GM23338 (cell line): ENCODE measurements at regions not wholly inside any gene's neighbourhood (a gene's known extent, or its start where the extent isn't known, plus 50 kb on each side); places are given as distances from the start of the nearest gene placed in this dataset.

Experiments used
- ATAC-seq: fragments of 200-7000 bp; cut with Tn5 transposase; 3 replicates; pipeline ENCODE4 v1.9.1; 2020
- DNase-seq: peaks from one replicate; pipeline ENCODE4 v3.0.0-alpha.2; 2015; ENCODE audit warnings: low spot score
- H2AFZ ChIP-seq: fragments of 200-600 bp; sonication (generic); 2 replicates; pipeline ENCODE4 v1.8.0; 2016; ENCODE audit warnings: antibody characterized with exemption, mild to moderate bottlenecking, moderate library complexity
- H3F3A ChIP-seq: fragments of 200-600 bp; sonication (generic); replicated peaks from 2 replicates; pipeline ENCODE4 v1.8.0; 2017; ENCODE audit warnings: antibody characterized with exemption, mixed run types, low read depth
- H3K27ac ChIP-seq: fragments of 200-600 bp; sonication (generic); 2 replicates; pipeline ENCODE4 v1.6.1; 2016; ENCODE audit warnings: low read depth
- H3K27me3 ChIP-seq: fragments of 200-600 bp; sonication (generic); 2 replicates; pipeline ENCODE4 v1.8.0; 2016; ENCODE audit warnings: mild to moderate bottlenecking, mixed run types, moderate library complexity; ENCODE audit not compliant: insufficient read depth
- H3K36me3 ChIP-seq: fragments of 200-600 bp; sonication (generic); 2 replicates; pipeline ENCODE4 v1.8.0; 2016; ENCODE audit warnings: mild to moderate bottlenecking; ENCODE audit not compliant: insufficient read depth
- H3K4me1 ChIP-seq: fragments of 200-600 bp; sonication (generic); 2 replicates; pipeline ENCODE4 v1.8.0; 2016; ENCODE audit warnings: mild to moderate bottlenecking, moderate library complexity; ENCODE audit not compliant: insufficient read depth
- H3K4me2 ChIP-seq: fragments of 200-600 bp; sonication (generic); 2 replicates; pipeline ENCODE4 v1.7.1; 2017; ENCODE audit warnings: mixed run types
- H3K4me3 ChIP-seq: fragments of 200-600 bp; sonication (generic); 2 replicates; pipeline ENCODE4 v1.6.1; 2016; ENCODE audit warnings: mixed run types
- H3K79me2 ChIP-seq: fragments of 200-600 bp; sonication (generic); replicated peaks from 2 replicates; pipeline ENCODE4 v1.8.0; 2017; ENCODE audit warnings: mild to moderate bottlenecking; ENCODE audit not compliant: insufficient read depth
- H3K9me2 ChIP-seq: fragments of 200-600 bp; sonication (generic); 2 replicates; pipeline ENCODE4 v1.8.0; 2017; ENCODE audit not compliant: insufficient read depth
- H4K20me1 ChIP-seq: fragments of 200-600 bp; sonication (generic); replicated peaks from 2 replicates; pipeline ENCODE4 v1.8.0; 2017; ENCODE audit warnings: mild to moderate bottlenecking; ENCODE audit not compliant: insufficient read depth
- H3K27ac Mint-ChIP-seq: 2 replicates; pipeline ENCODE4 v1.8.0; 2020; ENCODE audit warnings: inconsistent platforms, mild to moderate bottlenecking, moderate library complexity, mixed read lengths
- H3K27me3 Mint-ChIP-seq: 3 replicates; pipeline ENCODE4 v1.8.0; 2022; ENCODE audit warnings: low read depth, mild to moderate bottlenecking, moderate library complexity, mixed read lengths, inconsistent platforms; ENCODE audit not compliant: insufficient read depth, poor library complexity
- H3K36me3 Mint-ChIP-seq: 3 replicates; pipeline ENCODE4 v1.8.0; 2021; ENCODE audit warnings: low read depth, mild to moderate bottlenecking, inconsistent platforms, moderate library complexity, mixed read lengths
- H3K4me1 Mint-ChIP-seq: 3 replicates; pipeline ENCODE4 v1.8.0; 2020; ENCODE audit warnings: mild to moderate bottlenecking, inconsistent platforms, mixed read lengths
- H3K4me3 Mint-ChIP-seq: 3 replicates; pipeline ENCODE4 v1.8.0; 2021; ENCODE audit warnings: moderate library complexity, mild to moderate bottlenecking, inconsistent platforms, mixed read lengths
- H3K9me3 Mint-ChIP-seq: 3 replicates; pipeline ENCODE4 v1.8.0; 2020; ENCODE audit warnings: moderate library complexity, mild to moderate bottlenecking, inconsistent platforms, mixed read lengths
- CREB1 ChIP-seq: fragments of 250-450 bp; sonication (Bioruptor Pico); IDR thresholded peaks from 2 replicates; pipeline ENCODE4 v1.5.0; 2020; ENCODE audit warnings: low read depth, mild to moderate bottlenecking, moderate library complexity
- CTCF ChIP-seq, 2 experiments: fragments of 200-600 bp in 1 of 2; sonication (generic) in 1 of 2; conservative IDR thresholded peaks; 2 replicates each; pipeline versions ENCODE4 v1.5.1 to v1.6.1; 2016 to 2017; ENCODE audit warnings: antibody characterized with exemption in 2 of 2, low read depth in 2 of 2, mild to moderate bottlenecking in 2 of 2, moderate library complexity in 1 of 2
- EZH2 ChIP-seq: fragments of 200-600 bp; sonication (generic); IDR thresholded peaks from one replicate; pipeline ENCODE4 v1.8.0; 2017; ENCODE audit warnings: antibody characterized with exemption, mild to moderate bottlenecking, low read depth; ENCODE audit not compliant: unreplicated experiment
- EZH2phosphoT487 ChIP-seq: fragments of 200-600 bp; sonication (generic); IDR thresholded peaks from one replicate; pipeline ENCODE4 v1.8.1; 2018; ENCODE audit warnings: antibody characterized with exemption; ENCODE audit not compliant: unreplicated experiment
- JUNB ChIP-seq: IDR thresholded peaks from one replicate; pipeline ENCODE4 v1.6.1; 2016; ENCODE audit warnings: antibody characterized with exemption; ENCODE audit not compliant: unreplicated experiment
- NANOG ChIP-seq: IDR thresholded peaks from 2 replicates; pipeline ENCODE4 v1.6.1; 2016; ENCODE audit warnings: antibody characterized with exemption, borderline replicate concordance
- POLR2AphosphoS5 ChIP-seq: IDR thresholded peaks from 2 replicates; pipeline ENCODE4 v1.6.1; 2016; ENCODE audit warnings: antibody characterized with exemption, low read depth
- STAT1 ChIP-seq: IDR thresholded peaks from one replicate; pipeline ENCODE4 v1.6.1; 2016; ENCODE audit warnings: antibody characterized with exemption; ENCODE audit not compliant: unreplicated experiment
- ZNF114 ChIP-seq: fragments of 250-450 bp; sonication (Bioruptor Pico); IDR thresholded peaks from 2 replicates; pipeline ENCODE4 v1.5.0; 2020; ENCODE audit warnings: mild to moderate bottlenecking, moderate library complexity
- ZNF331 ChIP-seq: fragments of 250-450 bp; sonication (Bioruptor Pico); IDR thresholded peaks from 2 replicates; pipeline ENCODE4 v1.5.0; 2020; ENCODE audit warnings: low read depth, mild to moderate bottlenecking, moderate library complexity
- ZNF462 ChIP-seq: fragments of 250-450 bp; sonication (Bioruptor Pico); IDR thresholded peaks from 2 replicates; pipeline ENCODE4 v1.5.0; 2020; ENCODE audit warnings: mild to moderate bottlenecking, moderate library complexity
- TF ChIP-seq, protein P1 (sequence below): IDR thresholded peaks from one replicate; pipeline ENCODE4 v1.6.1; 2018; ENCODE audit warnings: antibody characterized with exemption; ENCODE audit not compliant: unreplicated experiment
- TF ChIP-seq, protein P2 (sequence below): IDR thresholded peaks from 2 replicates; pipeline ENCODE4 v1.6.1; 2016; ENCODE audit warnings: antibody characterized with exemption

DNA sequence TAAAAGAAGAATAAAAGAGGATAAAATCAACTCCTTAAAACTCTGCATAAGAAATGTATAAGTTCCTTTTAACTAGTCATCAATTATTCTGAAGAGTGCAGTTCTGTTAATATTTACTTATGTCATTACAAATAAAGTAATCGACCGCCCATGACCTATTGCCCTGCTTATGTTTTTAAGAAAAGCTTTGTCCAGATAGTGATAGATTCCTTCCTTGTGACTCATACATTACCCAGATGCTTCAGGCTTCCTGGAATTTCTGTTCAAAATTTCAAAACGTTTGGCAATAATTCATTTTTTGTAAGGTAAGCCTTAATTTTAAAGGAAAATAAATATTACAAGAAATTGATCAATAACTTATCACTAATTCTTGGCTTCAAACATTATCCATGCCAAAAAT, 918.2 kb upstream of the ADGRL2 start:
- H3K4me1 ChIP-seq = no peaks in the 10 kb centered on the region
- no peak overlapping the region for H3K4me2 ChIP-seq
- H3K4me1 Mint-ChIP-seq = no peaks in the 10 kb centered on the region
- no peak for ATAC-seq
- no peaks in the 10 kb centered on the region for H3K79me2 ChIP-seq
- no peak overlapping the region for H3K4me3 ChIP-seq
- H3K27ac ChIP-seq = no peak overlapping the region
- H3K9me3 Mint-ChIP-seq = no peaks in the 10 kb centered on the region
- TF ChIP-seq, protein P1, sequence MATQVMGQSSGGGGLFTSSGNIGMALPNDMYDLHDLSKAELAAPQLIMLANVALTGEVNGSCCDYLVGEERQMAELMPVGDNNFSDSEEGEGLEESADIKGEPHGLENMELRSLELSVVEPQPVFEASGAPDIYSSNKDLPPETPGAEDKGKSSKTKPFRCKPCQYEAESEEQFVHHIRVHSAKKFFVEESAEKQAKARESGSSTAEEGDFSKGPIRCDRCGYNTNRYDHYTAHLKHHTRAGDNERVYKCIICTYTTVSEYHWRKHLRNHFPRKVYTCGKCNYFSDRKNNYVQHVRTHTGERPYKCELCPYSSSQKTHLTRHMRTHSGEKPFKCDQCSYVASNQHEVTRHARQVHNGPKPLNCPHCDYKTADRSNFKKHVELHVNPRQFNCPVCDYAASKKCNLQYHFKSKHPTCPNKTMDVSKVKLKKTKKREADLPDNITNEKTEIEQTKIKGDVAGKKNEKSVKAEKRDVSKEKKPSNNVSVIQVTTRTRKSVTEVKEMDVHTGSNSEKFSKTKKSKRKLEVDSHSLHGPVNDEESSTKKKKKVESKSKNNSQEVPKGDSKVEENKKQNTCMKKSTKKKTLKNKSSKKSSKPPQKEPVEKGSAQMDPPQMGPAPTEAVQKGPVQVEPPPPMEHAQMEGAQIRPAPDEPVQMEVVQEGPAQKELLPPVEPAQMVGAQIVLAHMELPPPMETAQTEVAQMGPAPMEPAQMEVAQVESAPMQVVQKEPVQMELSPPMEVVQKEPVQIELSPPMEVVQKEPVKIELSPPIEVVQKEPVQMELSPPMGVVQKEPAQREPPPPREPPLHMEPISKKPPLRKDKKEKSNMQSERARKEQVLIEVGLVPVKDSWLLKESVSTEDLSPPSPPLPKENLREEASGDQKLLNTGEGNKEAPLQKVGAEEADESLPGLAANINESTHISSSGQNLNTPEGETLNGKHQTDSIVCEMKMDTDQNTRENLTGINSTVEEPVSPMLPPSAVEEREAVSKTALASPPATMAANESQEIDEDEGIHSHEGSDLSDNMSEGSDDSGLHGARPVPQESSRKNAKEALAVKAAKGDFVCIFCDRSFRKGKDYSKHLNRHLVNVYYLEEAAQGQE = no peak
- TF ChIP-seq NANOG (no peak), JUNB (no peak), ZNF331 (no peak), CTCF (conservative IDR thresholded peaks at IDR 0.05; ENCODE audit: low read depth in 2 of 2) (no peak), POLR2AphosphoS5 (no peak), EZH2phosphoT487 (no peak), ZNF114 (no peak), EZH2 (no peak), ZNF462 (CRISPR knock-in tag) (no peak), STAT1 (no peak), CREB1 (CRISPR knock-in tag) (no peak)
- TF ChIP-seq, protein P2, sequence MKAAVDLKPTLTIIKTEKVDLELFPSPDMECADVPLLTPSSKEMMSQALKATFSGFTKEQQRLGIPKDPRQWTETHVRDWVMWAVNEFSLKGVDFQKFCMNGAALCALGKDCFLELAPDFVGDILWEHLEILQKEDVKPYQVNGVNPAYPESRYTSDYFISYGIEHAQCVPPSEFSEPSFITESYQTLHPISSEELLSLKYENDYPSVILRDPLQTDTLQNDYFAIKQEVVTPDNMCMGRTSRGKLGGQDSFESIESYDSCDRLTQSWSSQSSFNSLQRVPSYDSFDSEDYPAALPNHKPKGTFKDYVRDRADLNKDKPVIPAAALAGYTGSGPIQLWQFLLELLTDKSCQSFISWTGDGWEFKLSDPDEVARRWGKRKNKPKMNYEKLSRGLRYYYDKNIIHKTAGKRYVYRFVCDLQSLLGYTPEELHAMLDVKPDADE = no peak
- no peaks in the 10 kb centered on the region for H3K36me3 ChIP-seq
- no peak overlapping the region for H2AFZ ChIP-seq
- no peaks in the 10 kb centered on the region for H3K9me2 ChIP-seq
- H4K20me1 ChIP-seq = no peaks in the 10 kb centered on the region
- no peaks in the 10 kb centered on the region for H3F3A ChIP-seq
- H3K36me3 Mint-ChIP-seq = no peaks in the 10 kb centered on the region
- no peaks in the 10 kb centered on the region for H3K27me3 ChIP-seq
- H3K4me3 Mint-ChIP-seq = no peak overlapping the region
- no peak for DNase-seq
- no peaks in the 10 kb centered on the region for H3K27me3 Mint-ChIP-seq
- no peak overlapping the region for H3K27ac Mint-ChIP-seq
